ENCODE measurements at regions not wholly inside any gene's neighbourhood (a gene's known extent, or its start where the extent isn't known, plus 50 kb on each side); places are given as distances from the start of the nearest gene placed in this dataset.

DNA sequence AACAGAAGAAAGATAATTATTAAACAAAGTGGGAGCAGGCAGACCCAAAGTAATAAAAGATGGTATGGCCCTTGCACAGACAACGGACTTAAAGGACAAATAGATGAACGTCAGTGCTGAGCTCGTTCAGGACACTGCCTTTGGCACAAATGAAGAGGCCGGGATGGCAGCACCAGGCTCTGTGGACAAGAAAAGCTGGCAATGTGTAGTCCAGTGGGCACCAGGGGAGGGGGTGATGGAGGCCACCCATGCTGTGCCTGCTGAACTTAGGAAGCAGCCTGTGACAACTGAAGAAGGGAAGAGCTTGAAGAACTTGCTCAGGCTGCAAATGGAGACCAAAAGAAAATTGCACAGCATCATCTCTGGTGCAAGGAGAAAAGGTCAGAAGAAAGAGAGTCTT, 131.0 kb downstream of the ANKRD60 start:
- TF ChIP-seq POLR2A (IDR thresholded peaks at IDR 0.05; ENCODE audit: extremely low read depth, insufficient read length), result no peak
- TF ChIP-seq, protein P1, sequence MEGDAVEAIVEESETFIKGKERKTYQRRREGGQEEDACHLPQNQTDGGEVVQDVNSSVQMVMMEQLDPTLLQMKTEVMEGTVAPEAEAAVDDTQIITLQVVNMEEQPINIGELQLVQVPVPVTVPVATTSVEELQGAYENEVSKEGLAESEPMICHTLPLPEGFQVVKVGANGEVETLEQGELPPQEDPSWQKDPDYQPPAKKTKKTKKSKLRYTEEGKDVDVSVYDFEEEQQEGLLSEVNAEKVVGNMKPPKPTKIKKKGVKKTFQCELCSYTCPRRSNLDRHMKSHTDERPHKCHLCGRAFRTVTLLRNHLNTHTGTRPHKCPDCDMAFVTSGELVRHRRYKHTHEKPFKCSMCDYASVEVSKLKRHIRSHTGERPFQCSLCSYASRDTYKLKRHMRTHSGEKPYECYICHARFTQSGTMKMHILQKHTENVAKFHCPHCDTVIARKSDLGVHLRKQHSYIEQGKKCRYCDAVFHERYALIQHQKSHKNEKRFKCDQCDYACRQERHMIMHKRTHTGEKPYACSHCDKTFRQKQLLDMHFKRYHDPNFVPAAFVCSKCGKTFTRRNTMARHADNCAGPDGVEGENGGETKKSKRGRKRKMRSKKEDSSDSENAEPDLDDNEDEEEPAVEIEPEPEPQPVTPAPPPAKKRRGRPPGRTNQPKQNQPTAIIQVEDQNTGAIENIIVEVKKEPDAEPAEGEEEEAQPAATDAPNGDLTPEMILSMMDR (IDR thresholded peaks at IDR 0.05; ENCODE audit: low read depth, low read length), result no peak
- no peak for TF ChIP-seq MYC (IDR thresholded peaks at IDR 0.05; ENCODE audit: low read depth, low read length)
- TF ChIP-seq, protein P2, sequence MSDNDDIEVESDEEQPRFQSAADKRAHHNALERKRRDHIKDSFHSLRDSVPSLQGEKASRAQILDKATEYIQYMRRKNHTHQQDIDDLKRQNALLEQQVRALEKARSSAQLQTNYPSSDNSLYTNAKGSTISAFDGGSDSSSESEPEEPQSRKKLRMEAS (IDR thresholded peaks at IDR 0.05; ENCODE audit: low read depth, low read length), result no peak

Data from NB4 (cell line).